Liver (tissue), 8 donors: ENCODE measurements at regions not wholly inside any gene's neighbourhood (a gene's known extent, or its start where the extent isn't known, plus 50 kb on each side); places are given as distances from the start of the nearest gene placed in this dataset.

Experiments
- DNase-seq: peaks from one replicate; pipeline ENCODE4 v3.0.0-alpha.2; 2017; ENCODE audit warnings: low spot score
- H3K27ac ChIP-seq, 2 donors: one replicate each; pipeline ENCODE4 v1.7.0; 2013; ENCODE audit warnings: inconsistent platforms in 2 of 2, low read length in 2 of 2, control low read depth in 1 of 2, low read depth in 1 of 2, mild to moderate bottlenecking in 1 of 2
- H3K27me3 ChIP-seq, 4 donors: one replicate each; pipeline versions ENCODE4 v1.6.1 to v1.7.0; 2013; ENCODE audit warnings: low read length in 3 of 4, inconsistent platforms in 1 of 4, mild to moderate bottlenecking in 1 of 4, moderate library complexity in 1 of 4; ENCODE audit not compliant: control insufficient read depth in 4 of 4, insufficient read depth in 4 of 4
- H3K36me3 ChIP-seq, 4 donors: one replicate each; pipeline versions ENCODE4 v1.6.1 to v1.7.0; 2013; ENCODE audit warnings: low read length in 3 of 4, mild to moderate bottlenecking in 3 of 4, low read depth in 1 of 4, moderate library complexity in 1 of 4; ENCODE audit not compliant: control insufficient read depth in 4 of 4, insufficient read depth in 3 of 4
- H3K4me1 ChIP-seq, 4 donors: one replicate each; pipeline versions ENCODE4 v1.6.1 to v1.7.0; 2013; ENCODE audit warnings: low read length in 3 of 4, mild to moderate bottlenecking in 3 of 4, moderate library complexity in 1 of 4; ENCODE audit not compliant: control insufficient read depth in 4 of 4, insufficient read depth in 4 of 4
- H3K4me3 ChIP-seq, 3 donors: one replicate each; pipeline versions ENCODE4 v1.6.1 to v1.7.0; 2013; ENCODE audit warnings: low read length in 3 of 3, control low read depth in 1 of 3, low read depth in 1 of 3, mild to moderate bottlenecking in 1 of 3
- H3K9ac ChIP-seq, 2 donors: one replicate each; pipeline ENCODE4 v1.7.0; 2013; ENCODE audit warnings: low read length in 2 of 2, mild to moderate bottlenecking in 2 of 2, moderate library complexity in 2 of 2, control low read depth in 1 of 2, low read depth in 1 of 2
- H3K9me3 ChIP-seq, 4 donors: one replicate each; pipeline versions ENCODE4 v1.6.1 to v1.7.0; 2013; ENCODE audit warnings: low read length in 3 of 4; ENCODE audit not compliant: control insufficient read depth in 4 of 4
- FOXA1 ChIP-seq: IDR thresholded peaks from 2 replicates; pipeline ENCODE4 v1.6.1; 2016; ENCODE audit warnings: antibody characterized with exemption
- FOXA2 ChIP-seq: IDR thresholded peaks from 2 replicates; pipeline ENCODE4 v1.6.1; 2016; ENCODE audit warnings: antibody characterized with exemption
- GABPA ChIP-seq, 2 donors: IDR thresholded peaks in 1 of 2; conservative IDR thresholded peaks in 1 of 2; 2 replicates each; pipeline ENCODE4 v1.6.1; 2016; ENCODE audit warnings: antibody characterized with exemption in 2 of 2, mild to moderate bottlenecking in 1 of 2, moderate library complexity in 1 of 2
- HNF4A ChIP-seq, 2 donors: conservative IDR thresholded peaks; 2 replicates each; pipeline ENCODE4 v1.6.1; 2016; ENCODE audit warnings: antibody characterized with exemption in 2 of 2, mild to moderate bottlenecking in 2 of 2
- HNF4G ChIP-seq: IDR thresholded peaks from 2 replicates; pipeline ENCODE4 v1.6.1; 2016; ENCODE audit warnings: antibody characterized with exemption
- JUND ChIP-seq, 2 donors: IDR thresholded peaks; 2 replicates each; pipeline ENCODE4 v1.6.1; 2016; ENCODE audit warnings: antibody characterized with exemption in 2 of 2
- NR2F2 ChIP-seq: IDR thresholded peaks from 2 replicates; pipeline ENCODE4 v1.6.1; 2016; ENCODE audit warnings: antibody characterized with exemption
- RAD21 ChIP-seq, 2 donors: IDR thresholded peaks; 2 replicates each; pipeline ENCODE4 v1.6.1; 2016; ENCODE audit warnings: antibody characterized with exemption in 2 of 2, mild to moderate bottlenecking in 2 of 2
- RXRA ChIP-seq, 2 donors: IDR thresholded peaks; 2 replicates each; pipeline ENCODE4 v1.6.1; 2017 to 2018; ENCODE audit warnings: antibody characterized with exemption in 2 of 2, mild to moderate bottlenecking in 1 of 2
- TAF1 ChIP-seq: conservative IDR thresholded peaks from 2 replicates; pipeline ENCODE4 v1.6.1; 2016; ENCODE audit warnings: antibody characterized with exemption, mild to moderate bottlenecking
- WGBS: extraction: QIAGEN DNeasy Blood & Tissue Kit; methylation state at CpG from one replicate; pipeline ENCODE4 v1.1.7; 2013; 5-methylcytosine and 5-hydroxymethylcytosine counted together
- TF ChIP-seq, protein P1 (sequence below): fragments of 150-350 bp; IDR thresholded peaks from 2 replicates; pipeline ENCODE4 v1.5.1; 2017; ENCODE audit warnings: improper control_type of control experiment, low read depth, low read length; ENCODE audit not compliant: missing input control
- TF ChIP-seq, protein P2 (sequence below): IDR thresholded peaks from 2 replicates; pipeline ENCODE4 v1.6.1; 2016; ENCODE audit warnings: antibody characterized with exemption
- TF ChIP-seq, protein P3 (sequence below): IDR thresholded peaks from 2 replicates; pipeline ENCODE4 v1.6.1; 2016; ENCODE audit warnings: antibody characterized with exemption
- donor health status: healthy.
- donor health status: healthy.
- donor health status: healthy.
- donor health status: healthy.
- donor health status: healthy.

DNA sequence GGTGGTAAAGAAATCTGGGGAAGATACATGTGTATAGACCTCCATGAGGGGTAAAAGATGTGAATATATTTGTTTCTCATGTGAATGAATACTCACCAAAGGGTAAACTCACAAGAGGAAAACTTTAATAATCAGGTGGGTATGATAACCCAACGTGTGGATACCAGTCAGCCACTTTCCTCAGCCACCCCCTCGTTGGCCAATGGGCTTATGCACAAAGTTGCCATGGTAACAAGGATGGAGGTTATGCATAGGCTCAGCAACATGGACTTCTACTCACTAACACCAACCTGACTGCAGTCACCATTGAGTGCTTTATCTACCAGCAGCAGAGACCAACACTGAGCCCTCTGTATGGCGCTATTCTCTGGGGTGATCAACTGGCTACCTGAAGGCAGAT is 424.4 kb downstream of the DUSP10 start:
- no peak overlapping the region for H3K4me3 ChIP-seq
- WGBS, result 92% methylated on average over 3 of the region's 3 CpGs
- TF ChIP-seq, protein P1, sequence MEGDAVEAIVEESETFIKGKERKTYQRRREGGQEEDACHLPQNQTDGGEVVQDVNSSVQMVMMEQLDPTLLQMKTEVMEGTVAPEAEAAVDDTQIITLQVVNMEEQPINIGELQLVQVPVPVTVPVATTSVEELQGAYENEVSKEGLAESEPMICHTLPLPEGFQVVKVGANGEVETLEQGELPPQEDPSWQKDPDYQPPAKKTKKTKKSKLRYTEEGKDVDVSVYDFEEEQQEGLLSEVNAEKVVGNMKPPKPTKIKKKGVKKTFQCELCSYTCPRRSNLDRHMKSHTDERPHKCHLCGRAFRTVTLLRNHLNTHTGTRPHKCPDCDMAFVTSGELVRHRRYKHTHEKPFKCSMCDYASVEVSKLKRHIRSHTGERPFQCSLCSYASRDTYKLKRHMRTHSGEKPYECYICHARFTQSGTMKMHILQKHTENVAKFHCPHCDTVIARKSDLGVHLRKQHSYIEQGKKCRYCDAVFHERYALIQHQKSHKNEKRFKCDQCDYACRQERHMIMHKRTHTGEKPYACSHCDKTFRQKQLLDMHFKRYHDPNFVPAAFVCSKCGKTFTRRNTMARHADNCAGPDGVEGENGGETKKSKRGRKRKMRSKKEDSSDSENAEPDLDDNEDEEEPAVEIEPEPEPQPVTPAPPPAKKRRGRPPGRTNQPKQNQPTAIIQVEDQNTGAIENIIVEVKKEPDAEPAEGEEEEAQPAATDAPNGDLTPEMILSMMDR, result no peak
- no peaks in the 10 kb centered on the region for H3K27me3 ChIP-seq
- H3K36me3 ChIP-seq, result no peaks in the 10 kb centered on the region
- H3K9ac ChIP-seq, result no peak overlapping the region
- no peaks in the 10 kb centered on the region for H3K9me3 ChIP-seq
- no peak for DNase-seq
- peaks cover 5 to 19% (median 13%) of the 10 kb centered on the region in 4 donors for H3K4me1 ChIP-seq
- no peak overlapping the region for H3K27ac ChIP-seq

DNA sequence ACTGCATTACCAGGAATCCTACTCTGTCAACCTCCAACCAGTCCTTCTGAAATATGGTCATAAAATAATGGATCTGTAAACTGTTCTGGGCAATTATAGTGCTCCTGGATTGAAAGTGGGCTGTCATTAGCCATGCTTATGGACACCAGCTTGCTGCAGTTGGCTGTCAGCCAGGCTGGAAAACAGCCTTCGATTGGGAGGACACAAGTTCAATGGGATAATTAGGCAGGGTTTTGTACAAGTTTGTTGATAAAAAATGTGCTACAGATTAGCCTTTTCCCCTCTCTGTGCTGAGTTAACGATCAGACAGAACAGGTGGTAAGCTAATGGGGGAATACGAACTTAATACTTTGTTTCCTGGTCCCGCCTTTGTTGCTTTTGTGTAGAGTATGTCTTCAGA is 413.9 kb downstream of the DUSP10 start:
- H3K36me3 ChIP-seq, result no peaks in the 10 kb centered on the region
- no peak overlapping the region for H3K4me3 ChIP-seq
- H3K9ac ChIP-seq, result no peak overlapping the region
- DNase-seq, result no peak
- no peak overlapping the region for H3K27ac ChIP-seq
- no peaks in the 10 kb centered on the region for H3K27me3 ChIP-seq
- H3K9me3 ChIP-seq, result peaks cover 0 to 11% (median 2%) of the 10 kb centered on the region in 4 donors
- TF ChIP-seq FOXA1, result no peak
- no peak for TF ChIP-seq RXRA (IDR thresholded peaks at IDR 0.05)
- no peak for TF ChIP-seq TAF1
- TF ChIP-seq FOXA2, result no peak
- TF ChIP-seq JUND (IDR thresholded peaks at IDR 0.05), result no peak
- no peak for TF ChIP-seq RAD21 (IDR thresholded peaks at IDR 0.05)
- TF ChIP-seq, protein P1, result no peak
- TF ChIP-seq, protein P2, sequence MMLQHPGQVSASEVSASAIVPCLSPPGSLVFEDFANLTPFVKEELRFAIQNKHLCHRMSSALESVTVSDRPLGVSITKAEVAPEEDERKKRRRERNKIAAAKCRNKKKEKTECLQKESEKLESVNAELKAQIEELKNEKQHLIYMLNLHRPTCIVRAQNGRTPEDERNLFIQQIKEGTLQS, result no peak
- TF ChIP-seq GABPA (IDR thresholded peaks at IDR 0.05 in 1 of 2, conservative IDR thresholded peaks at IDR 0.05 in 1 of 2), result no peak
- 58% methylated on average over 4 of the region's 4 CpGs for WGBS
- H3K4me1 ChIP-seq, result no peaks in the 10 kb centered on the region

DNA sequence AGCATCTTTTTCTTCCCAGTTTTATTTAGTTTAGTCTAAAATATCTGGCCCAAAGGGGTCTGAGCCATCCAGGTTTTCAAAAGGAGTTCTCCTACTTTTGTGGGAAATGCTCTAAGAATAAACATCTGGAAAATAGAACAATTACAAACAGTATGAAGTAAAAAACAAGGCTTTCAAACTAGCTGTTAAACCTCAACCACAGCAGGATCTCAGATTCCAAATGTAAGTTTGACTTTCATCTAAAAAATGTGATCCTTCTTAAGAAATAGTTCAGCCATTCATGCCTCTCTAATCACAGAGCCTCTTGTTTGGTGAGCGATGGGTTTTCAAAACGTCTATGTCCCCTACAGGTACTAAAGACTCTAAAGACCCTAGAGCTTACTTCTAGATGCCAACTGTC is 413.5 kb downstream of the DUSP10 start:
- H3K9me3 ChIP-seq, result peaks cover 0 to 11% (median 2%) of the 10 kb centered on the region in 4 donors
- H3K27me3 ChIP-seq, result no peaks in the 10 kb centered on the region
- H3K27ac ChIP-seq, result no peak overlapping the region
- H3K9ac ChIP-seq, result no peak overlapping the region
- H3K4me1 ChIP-seq, result no peaks in the 10 kb centered on the region
- TF ChIP-seq, protein P3, sequence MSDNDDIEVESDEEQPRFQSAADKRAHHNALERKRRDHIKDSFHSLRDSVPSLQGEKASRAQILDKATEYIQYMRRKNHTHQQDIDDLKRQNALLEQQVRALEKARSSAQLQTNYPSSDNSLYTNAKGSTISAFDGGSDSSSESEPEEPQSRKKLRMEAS, result no peak
- TF ChIP-seq HNF4A (conservative IDR thresholded peaks at IDR 0.05) (no peak), HNF4G (no peak), NR2F2 (no peak)
- TF ChIP-seq, protein P1, result no peak
- H3K36me3 ChIP-seq, result no peaks in the 10 kb centered on the region
- DNase-seq, result no peak
- no peak overlapping the region for H3K4me3 ChIP-seq
- WGBS, result 92% methylated on average over 2 of the region's 2 CpGs
